Activated naive CD4-positive, alpha-beta T cell treated with anti-CD3 and anti-CD28 coated beads, Interleukin-2, amount 50 U/mL, for 16 hours (primary cell): ENCODE measurements at regions not wholly inside any gene's neighbourhood (a gene's known extent, or its start where the extent isn't known, plus 50 kb on each side); places are given as distances from the start of the nearest gene placed in this dataset.

Source experiments
- DNase-seq: peaks from one replicate; pipeline ENCODE4 v3.0.0-alpha.2; 2020

DNA sequence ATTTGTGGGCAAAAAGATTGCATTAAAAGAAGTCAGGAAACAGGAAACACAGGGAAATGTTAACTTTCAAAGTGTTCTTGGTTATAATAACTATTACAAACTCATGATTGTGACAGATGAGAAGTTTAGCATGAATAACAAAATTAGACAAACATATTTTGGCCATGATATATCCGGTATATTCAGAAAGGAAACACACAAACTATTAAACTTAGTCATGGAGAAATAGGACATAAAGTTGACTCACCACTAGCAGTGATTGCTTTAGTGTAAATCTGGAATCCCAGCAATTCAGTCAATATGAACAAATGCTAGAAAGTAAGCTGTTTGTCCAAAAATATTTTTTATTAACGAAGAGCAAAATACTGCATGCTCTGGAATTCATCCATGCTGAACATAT, 1299.9 kb downstream of the C4orf33 start:
- no peak for DNase-seq

DNA sequence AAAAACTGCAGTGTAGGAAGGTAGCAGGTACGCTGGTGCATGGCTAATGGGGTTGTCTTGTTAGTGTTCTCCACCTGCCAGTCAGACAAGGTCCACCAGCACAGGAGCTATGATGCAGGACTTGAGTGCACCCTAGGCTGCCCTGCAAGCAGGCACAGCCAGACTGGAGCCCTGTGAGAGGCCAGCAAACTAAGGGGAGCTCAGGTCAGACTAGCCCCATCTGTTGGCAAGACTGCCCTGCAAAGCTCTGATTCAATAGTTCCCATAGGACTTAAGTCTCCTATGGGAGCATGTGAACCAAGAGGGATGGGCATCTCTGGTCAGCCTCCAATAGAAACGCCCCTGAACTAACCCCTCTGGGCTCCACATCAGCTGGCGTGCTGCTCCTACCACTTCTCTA, 1307.3 kb downstream of the C4orf33 start:
- no peak for DNase-seq

DNA sequence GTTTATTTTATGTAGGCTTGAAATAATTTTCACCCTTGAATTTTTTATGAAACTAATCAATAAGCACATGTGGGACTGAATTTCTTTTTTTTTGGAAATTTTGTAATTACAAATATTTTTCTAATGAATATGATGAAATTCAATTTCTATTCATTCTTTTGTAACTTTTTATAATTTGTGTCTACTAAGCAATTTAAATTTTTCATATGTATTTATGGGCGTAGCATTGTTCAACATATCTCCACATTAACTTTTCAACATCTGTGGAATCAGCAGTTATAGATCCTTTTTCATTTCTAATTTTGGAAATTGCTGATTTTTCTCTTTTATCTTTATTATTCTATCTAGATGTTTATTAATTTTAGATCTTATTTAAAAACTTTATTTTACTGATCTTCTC, 1320.3 kb downstream of the C4orf33 start:
- DNase-seq, result no peak

DNA sequence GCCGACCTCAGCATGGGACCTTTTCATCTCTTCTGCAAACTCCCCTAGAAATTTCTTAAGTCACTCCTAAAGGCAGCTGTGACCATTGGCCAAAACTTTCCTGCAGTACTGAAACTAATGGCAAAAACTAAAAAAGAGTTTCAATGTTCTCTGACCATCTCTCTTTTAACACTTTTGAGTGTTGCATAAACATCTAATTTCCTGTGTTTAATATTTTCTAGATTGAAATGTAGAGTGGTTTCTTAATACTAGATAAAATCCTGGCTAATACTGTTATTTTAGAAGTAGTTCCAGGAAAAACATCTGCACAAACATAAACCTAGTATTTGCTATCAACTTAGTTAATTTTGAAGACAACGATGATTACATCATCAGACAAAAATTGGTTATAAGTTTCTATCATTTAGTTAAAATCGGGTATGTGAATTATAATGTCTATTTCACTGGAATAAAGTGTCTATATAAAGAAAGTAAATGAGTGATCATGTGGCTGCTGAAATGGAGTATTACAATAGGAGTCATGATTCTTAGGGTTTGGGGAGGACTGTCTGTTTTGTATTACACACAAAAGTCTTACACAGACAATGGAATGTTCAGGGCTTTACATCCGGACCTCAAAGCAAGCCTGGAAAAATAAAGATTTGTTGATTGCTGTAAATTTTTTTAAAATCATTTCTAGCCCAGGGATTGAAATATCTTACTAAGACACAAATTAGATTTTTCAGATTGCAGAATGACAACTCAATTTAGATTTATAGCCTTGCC, 1323.4 kb downstream of the C4orf33 start:
- no peak for DNase-seq

DNA sequence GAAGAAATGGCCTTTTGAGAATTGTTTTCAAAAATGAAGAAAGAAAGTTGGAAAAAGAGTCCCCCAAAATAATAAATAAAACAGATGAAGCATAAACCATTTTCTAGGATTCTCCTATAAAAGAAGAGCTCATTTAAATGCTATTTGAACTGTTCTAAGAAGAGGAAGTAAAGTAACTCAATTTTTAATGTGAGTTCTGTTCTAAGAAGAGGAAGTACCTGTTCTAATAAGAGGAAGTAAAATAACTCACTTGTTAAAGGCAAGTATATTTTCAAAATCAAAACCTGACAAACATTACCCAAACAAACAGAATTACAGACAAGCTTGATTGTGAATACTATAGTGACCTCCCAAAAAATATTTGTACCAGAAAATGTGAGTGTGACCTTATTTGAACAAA, 1326.3 kb downstream of the C4orf33 start:
- DNase-seq, result no peak

DNA sequence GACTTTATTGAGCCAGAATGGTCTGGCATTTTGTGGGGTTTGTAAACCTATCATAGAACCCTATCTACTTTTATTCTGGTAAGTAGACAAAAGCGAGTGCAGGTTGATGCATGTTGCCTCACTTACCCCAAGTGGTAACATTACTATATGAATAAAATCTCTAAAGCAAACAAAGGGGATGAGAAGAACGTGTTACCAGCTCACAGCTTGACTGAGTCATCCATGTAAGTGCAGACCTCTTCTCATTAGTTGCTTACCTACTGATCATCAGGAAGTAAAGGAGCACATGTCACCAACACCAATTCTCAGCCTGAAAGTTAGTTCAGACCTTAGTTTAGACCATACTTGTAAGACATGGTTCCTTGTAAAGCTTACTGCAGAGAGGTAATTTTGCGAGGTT, 1328.3 kb downstream of the C4orf33 start:
- no peak for DNase-seq

DNA sequence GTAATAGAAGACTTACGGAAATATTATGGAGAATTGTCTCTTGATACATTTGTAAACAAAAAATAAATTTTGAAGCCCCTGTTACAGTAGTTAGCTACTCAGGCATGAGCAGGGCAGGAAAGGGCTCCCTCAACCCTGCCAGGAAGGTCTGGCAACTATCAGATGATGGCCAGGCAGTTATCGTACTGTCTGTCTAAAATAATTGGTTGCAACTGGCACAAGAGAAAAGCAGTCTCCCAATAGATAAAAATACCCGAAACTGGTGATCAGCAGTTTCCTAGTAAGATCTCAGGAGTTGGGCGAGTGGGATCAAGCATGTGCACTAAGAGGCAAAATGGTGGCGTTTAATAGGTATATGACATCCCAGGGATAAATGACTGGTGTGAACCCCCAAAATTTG, 1336.3 kb downstream of the C4orf33 start:
- no peak for DNase-seq

DNA sequence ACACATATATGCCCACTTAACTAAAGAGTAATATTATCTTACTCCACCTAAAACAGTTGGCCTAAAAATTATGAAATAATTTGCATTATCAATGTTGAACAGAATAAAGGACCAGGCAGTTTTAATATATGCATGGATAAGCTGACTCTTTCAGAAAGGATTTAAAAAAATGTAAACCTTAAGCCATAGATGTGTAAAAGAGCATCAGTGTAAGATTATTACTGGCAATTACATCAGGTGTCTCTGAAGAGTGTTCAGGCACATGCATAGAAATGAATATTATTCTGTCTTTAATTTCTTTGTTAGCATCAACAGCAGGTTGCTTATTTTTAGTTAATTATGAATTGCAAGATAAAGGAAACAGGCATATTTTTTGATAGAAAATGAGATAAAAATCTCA, 1353.8 kb downstream of the C4orf33 start:
- no peak for DNase-seq

DNA sequence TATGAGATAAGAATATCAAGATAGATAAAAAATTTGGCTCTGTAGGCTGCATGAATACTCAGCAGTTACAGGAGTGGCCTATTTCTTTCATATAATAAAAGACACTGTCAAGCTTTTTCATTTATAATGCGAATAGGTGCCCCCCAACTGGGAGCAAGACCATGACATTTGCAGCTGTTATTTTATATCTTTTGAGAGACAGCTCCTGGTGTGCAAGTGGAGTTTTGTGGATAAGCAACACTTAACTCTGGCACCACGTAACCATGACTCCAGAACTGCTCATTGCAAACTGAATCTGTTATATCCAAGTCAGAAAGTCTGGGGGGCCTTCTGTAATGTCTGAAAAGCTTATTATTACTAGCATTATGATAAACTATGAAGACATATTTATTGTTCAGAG, 1372.4 kb downstream of the C4orf33 start:
- DNase-seq, result no peak

DNA sequence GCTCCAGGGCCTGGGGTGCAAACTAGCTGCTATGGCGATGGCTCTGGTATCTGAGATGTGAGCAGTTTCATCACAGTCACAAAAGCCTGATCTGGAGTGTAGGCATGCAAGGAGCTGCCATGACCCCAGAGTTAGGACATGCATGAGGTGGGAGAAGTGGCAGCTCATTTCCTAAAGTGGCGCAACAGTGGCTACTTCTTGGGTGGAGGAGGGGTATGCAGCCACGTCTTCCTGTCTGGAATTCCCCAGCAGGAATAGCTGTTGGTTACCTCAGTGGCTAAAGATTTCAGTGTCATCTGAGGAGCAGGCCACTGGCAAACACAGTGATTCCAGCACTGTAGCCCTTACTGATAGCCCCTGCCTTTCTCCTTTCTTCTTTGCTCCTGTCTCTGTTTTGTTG, 1382.5 kb downstream of the C4orf33 start:
- DNase-seq, result no peak

DNA sequence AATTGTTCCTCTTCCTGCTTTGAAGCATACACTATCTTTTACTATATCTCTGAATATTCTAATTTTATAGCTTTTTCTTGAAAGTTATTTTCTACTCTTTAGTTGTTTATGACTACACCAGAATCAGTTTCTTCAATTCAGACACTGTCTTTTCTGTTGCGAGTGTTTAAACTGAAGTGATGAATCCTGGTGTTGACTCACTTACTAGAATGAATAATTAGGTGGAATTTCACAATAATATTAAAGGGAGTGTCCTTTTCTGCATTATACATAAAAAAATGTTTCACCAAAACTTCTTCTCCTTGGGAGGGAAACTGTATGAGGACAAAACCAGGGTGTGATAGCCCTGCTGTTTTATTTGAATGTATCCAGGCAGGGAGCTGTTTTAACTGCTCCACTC, 1383.1 kb downstream of the C4orf33 start:
- DNase-seq, result no peak

DNA sequence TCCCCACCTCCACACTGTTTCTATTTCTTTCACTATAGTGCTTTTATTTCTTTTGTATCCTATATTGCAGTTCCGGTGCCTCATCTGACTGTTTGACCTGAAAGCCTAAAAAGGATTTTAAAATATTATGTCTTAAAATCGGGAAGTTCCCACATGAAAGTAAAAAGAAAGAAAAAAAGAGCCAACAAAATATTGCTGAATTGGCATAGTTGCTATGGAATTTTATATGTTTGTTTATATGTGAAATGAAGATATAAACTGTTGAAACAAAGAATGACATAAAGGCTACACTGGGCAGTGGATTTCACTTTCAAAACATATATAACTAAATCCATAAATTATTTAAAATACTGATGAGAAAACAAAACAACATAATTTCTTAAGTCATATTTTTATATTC, 1383.7 kb downstream of the C4orf33 start:
- no peak for DNase-seq

DNA sequence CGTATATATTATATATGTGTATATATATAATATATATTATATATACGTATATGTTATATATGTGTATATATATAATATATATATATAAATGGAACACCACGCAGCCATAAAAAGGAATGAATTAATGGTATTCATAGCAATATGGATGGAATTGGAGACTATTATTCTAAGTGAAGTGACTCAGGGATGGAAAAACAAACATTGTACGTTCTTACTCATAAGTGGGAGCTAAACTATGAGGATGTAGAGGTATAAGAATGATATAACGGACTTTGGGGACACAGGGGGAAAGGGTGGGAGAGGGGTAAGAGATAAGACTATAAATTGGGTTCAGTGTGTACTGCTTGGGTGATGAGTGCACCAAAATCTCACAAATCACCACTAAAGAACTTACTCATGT, 1388.9 kb downstream of the C4orf33 start:
- DNase-seq, result no peak

DNA sequence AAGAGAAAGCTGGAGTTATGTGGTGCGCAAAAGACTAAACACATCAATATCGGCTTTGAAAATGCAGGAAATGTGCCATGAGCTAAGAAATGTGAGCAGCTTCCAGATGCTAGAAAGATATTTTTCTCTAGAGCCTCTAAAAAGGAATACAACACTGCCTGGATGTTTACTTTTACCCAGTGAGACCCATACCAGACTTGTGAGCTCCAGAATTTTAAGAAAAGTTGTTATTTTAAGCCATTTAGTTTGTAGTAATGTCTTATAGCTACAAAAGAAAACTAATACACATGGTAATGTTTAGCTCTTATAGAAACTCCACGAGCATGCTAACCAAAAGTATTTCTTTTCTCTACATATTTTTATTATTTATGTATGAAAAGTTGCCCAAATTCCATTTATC, 1389.4 kb downstream of the C4orf33 start:
- DNase-seq, result no peak

DNA sequence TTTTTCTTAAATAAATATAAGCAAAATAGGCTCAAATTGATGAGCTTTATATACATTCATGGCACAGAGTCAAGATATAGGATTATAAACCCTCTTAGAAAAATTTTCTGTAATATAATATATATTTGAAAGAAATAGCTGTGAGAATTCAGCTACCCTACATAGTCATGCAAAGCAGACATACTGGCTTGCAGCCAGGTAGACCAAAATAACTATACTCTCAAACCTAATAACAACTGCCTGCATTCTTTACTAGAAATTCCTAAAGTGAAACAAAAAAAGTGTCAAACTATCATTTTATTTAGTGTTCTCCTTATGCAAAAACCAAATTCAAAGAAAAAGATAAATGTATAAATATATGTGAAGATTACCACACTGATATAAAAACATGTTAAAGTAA, 1390.2 kb downstream of the C4orf33 start:
- DNase-seq, result no peak

DNA sequence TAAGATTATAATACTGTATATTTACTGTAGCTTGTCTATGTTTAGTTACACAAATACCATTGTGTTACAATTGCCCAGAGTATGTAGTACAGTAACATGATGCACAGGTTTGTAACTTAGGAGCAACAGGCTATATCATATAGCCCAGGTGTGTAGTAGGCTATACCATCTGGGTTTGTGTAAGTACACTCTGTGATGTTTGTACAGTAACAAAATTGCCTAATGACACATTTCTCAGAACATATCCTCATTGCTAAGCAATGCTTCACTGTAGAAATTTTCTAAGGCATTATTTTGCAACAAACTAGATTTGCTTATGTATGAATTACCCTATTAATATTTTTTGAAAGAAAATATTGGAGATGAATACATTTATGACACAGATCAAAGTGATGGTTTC, 1390.9 kb downstream of the C4orf33 start:
- DNase-seq, result no peak

DNA sequence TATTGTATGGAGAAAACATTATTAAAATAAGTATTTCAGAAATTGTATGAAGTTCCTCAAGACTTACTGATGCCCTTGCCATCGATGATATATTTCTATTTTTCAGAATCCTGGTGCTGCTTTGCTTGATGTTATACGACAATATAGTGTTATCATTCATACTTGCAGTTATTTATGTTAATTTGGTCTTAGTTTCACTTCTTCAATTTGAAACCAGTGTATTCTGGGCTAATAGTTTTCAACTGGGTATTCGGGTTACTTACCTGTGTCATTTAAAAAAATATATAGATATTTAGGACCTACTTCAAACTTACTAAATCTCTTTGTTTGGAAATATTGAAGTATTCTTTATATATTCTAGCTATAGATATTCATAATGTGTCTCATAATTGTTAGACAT, 1414.7 kb downstream of the C4orf33 start:
- DNase-seq, result no peak

DNA sequence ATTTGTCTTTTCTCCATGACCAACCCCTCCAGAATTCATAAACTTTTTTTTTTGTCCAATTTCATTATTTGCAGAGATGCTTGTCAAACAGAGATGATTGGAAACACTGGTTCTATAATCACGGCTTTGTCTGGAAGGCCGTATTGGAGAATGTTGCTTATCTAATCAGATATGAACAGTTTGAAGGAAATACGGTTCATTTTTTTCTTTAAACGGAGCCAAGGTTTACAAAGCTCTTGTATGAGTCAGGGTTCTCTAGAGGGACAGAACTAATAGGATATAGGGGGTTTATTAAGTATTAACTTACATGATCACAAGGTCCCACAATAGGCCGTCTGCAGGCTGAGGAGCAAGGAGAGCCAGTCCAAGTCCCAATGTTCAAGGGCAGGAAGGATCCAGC, 1415.8 kb downstream of the C4orf33 start:
- no peak for DNase-seq

DNA sequence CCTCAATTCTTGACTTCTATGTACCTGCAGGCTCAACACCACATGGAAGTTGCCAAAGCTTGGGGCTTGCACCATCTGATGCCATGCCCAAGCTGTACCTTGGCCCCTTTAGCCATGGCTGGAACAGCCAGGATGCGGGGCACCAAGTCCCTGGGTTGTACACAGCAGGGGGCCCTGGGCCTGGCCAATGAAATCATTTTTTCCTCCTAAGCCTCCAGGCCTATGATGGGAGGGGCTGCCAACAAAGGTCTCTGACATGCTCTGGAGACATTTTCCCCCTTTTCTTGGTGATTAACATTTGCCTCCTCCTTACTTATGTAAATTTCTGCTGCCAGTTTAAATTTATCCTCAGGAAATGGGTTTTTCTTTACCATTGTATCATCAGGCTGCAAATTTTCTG, 1428.1 kb downstream of the C4orf33 start:
- no peak for DNase-seq

DNA sequence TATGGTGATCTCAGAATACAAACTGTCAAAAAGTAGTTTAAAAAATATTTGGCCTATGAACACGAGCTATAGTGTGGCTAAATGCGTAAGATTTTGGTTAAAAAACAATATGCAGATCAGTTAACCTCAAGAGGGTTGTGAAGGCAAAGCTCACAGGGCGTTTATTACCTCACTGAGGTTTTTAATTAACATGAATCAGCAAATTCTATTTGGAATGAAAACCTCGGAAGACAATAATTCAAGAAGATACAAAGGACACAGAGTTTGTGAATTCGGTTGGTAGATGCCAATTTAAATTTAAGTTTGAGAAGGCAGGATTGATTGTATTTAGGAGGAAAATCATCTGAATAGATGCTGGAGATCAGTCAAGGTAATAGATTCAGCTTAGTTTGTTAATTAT, 1434.6 kb downstream of the C4orf33 start:
- no peak for DNase-seq

DNA sequence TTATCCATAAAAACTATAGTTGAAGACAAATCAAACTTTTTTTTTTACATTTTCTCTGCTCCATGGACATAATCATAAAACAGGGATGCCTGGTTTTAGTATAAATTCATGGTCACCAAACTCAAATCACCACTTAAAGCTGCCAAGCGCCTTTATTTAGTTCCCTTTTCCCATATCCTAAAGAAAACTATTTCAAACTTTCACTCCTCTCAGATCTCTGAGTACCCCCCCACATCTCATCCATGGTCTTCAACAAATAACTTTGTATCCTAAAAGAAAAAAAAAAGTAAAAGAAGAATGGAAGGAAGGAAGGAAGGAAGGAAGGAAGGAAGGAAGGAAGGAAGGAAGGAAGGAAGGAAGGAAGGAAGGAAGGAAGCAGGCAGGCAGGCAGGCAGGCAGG, 1438.7 kb downstream of the C4orf33 start:
- no peak for DNase-seq

DNA sequence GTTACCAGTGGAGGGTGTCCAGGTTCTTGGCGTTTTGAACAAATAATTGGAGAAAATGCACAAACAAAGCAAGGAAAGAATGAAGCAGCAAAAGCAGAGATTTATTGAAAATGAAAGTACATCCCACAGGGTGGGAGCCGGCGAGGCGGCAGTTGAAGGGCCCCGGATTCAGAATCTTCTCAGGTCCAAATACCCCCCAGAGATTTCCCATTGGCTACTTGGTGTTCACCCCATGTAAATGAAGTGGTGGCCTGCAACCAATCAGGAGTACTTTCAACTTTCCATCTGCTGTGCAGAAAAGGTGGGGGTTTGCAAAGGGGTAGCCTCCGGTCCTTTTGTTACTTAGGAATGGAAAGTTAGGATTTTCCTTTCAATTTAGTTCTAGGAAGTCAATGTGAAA, 1447.0 kb downstream of the C4orf33 start:
- DNase-seq, result no peak

DNA sequence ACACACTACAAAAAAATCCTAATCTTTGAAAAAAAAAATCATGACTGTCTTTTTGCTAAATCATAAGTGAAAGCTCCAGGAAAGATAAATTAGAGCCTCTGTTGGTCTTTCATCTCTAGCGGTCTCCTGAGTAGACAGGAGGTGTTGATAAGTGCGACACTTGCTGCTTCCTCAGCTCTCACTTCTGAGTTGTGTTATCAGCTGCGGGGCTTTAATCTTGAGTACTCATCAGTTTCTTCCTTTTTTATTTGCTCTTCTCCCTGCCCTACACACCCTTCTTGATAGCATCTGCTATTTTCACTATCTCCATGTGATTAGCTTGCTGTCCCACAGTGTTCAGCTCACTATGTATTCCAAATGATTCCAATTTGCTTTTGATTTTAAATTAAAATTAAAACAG, 1449.2 kb downstream of the C4orf33 start:
- no peak for DNase-seq

DNA sequence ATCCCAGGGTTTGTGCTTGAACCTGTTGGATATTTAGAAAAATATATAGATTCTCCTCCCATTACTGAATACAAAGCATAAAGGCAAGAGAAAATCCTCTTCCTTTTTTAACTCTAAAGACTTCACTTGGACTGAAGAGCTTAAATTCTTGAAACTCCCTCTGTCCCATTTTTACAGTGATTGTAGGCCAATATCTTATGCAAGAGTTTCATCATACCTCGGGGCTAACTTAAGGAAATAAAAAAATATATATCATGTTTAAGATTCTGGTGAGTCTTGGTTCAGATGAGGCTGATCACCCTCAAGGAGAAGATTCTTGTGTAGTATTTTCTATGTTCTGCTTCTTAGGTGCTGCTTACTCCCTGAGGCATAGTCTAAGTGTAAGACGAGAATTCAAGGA, 1449.6 kb downstream of the C4orf33 start:
- DNase-seq, result no peak

DNA sequence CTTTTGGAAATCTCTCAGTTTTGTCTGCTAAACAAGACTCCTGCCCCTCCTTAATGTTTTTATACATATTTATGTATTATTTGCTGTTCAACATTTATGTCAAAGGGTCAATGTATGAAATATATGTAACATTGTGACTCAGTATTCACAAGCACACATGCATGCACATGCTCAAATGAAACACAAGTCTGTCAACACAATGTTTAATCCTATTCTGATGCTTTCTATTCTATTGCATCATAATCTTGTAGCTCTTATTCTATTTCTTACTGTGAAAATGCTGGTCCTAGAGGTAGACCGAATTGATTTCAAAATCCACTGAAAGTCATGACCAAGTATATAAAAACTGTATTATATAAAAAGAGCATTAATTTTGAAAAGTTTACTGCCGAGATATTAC, 1463.3 kb downstream of the C4orf33 start:
- no peak for DNase-seq
